ENCODE measurements at regions not wholly inside any gene's neighbourhood (a gene's known extent, or its start where the extent isn't known, plus 50 kb on each side); places are given as distances from the start of the nearest gene placed in this dataset.

DNA sequence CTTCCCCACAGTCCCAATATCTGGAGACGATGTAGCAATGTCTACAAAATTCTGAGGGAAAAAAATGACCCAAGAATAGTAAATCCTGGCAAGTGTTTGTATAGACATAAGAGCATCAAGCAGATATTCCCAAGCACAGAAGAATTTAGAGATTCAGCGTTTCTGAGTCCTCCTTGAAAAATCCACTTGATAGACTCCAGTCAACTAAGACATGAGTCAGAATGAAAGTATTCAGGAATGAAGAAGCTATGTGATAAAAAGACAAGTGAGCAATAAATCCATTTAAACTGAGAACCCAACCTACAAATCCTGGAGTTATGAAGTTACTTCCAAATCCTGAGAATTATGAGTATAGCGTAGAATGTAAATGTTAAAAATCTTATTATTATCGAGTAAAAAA lies 86.1 kb upstream of the NPY start:
- no peaks in the 10 kb centered on the region for H3K36me3 ChIP-seq
- no peak for TF ChIP-seq POLR2AphosphoS5 (IDR thresholded peaks at IDR 0.05)
- no peak for TF ChIP-seq POLR2A (IDR thresholded peaks at IDR 0.05)
- TF ChIP-seq, protein P1, sequence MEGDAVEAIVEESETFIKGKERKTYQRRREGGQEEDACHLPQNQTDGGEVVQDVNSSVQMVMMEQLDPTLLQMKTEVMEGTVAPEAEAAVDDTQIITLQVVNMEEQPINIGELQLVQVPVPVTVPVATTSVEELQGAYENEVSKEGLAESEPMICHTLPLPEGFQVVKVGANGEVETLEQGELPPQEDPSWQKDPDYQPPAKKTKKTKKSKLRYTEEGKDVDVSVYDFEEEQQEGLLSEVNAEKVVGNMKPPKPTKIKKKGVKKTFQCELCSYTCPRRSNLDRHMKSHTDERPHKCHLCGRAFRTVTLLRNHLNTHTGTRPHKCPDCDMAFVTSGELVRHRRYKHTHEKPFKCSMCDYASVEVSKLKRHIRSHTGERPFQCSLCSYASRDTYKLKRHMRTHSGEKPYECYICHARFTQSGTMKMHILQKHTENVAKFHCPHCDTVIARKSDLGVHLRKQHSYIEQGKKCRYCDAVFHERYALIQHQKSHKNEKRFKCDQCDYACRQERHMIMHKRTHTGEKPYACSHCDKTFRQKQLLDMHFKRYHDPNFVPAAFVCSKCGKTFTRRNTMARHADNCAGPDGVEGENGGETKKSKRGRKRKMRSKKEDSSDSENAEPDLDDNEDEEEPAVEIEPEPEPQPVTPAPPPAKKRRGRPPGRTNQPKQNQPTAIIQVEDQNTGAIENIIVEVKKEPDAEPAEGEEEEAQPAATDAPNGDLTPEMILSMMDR (IDR thresholded peaks at IDR 0.05), result no peak
- TF ChIP-seq EP300 (IDR thresholded peaks at IDR 0.05; ENCODE audit: low read depth), result no peak
- H3K4me1 ChIP-seq, result no peaks in the 10 kb centered on the region
- WGBS, 2 donors (ENCODE audit: low coverage in 1 of 2), result 78 to 84% methylated on average over 4 of the region's 4 CpGs
- DNase-seq, result no peak
- no peak overlapping the region for H3K4me3 ChIP-seq
- no peaks in the 10 kb centered on the region for H3K27me3 ChIP-seq
- intact Hi-C loops (cut with DNase I; ENCODE audit: low total_unique reads), result no loop called here
- H3K9me3 ChIP-seq, result no peaks in the 10 kb centered on the region
- no peak overlapping the region for H3K27ac ChIP-seq
- in situ Hi-C loops (cut with MboI; ENCODE audit: low pct_ligation_motif_present in 1 of 4, low pct_unique_long_range_greater_than_20kb in 1 of 4, low sequenced_read_pairs in 3 of 4), result no loop called here

- Histone ChIP-seq H3K27ac (no peak overlapping the region), H3K27me3 (no peaks in the 10 kb centered on the region), H3K36me3 (no peaks in the 10 kb centered on the region), H3K4me1 (no peaks in the 10 kb centered on the region), H3K4me3 (no peak overlapping the region), H3K9me3 (no peaks in the 10 kb centered on the region)
- in situ Hi-C loops (cut with MboI; ENCODE audit: low pct_ligation_motif_present in 1 of 4, low pct_unique_long_range_greater_than_20kb in 1 of 4, low sequenced_read_pairs in 3 of 4) (no loop called here), intact Hi-C loops (cut with DNase I; ENCODE audit: low total_unique reads) (no loop called here)
- DNase-seq, result no peak
- no peak for TF ChIP-seq POLR2AphosphoS5 (IDR thresholded peaks at IDR 0.05)
- TF ChIP-seq, protein P1 (IDR thresholded peaks at IDR 0.05), result no peak
- no peak for TF ChIP-seq EP300 (IDR thresholded peaks at IDR 0.05; ENCODE audit: low read depth)
- TF ChIP-seq POLR2A (IDR thresholded peaks at IDR 0.05), result no peak
- WGBS, 2 donors (ENCODE audit: low coverage in 1 of 2), result 89 to 100% methylated on average over 1 of the region's 1 CpG
Measured at GRCh38 chr7:24199978-24200377, 84.0 kb upstream of the NPY start.

- Histone ChIP-seq H3K27ac (no peak overlapping the region), H3K27me3 (no peaks in the 10 kb centered on the region), H3K36me3 (no peaks in the 10 kb centered on the region), H3K9me3 (no peaks in the 10 kb centered on the region), H3K4me1 (no peaks in the 10 kb centered on the region), H3K4me3 (no peak overlapping the region)
- TF ChIP-seq POLR2A (IDR thresholded peaks at IDR 0.05) (no peak), POLR2AphosphoS5 (IDR thresholded peaks at IDR 0.05) (no peak), EP300 (IDR thresholded peaks at IDR 0.05; ENCODE audit: low read depth) (no peak)
- TF ChIP-seq, protein P1 (IDR thresholded peaks at IDR 0.05), result no peak
- WGBS, 2 donors (ENCODE audit: low coverage in 1 of 2), result 83 to 91% methylated on average over 9 of the region's 9 CpGs
- no peak for DNase-seq
- in situ Hi-C loops (cut with MboI; ENCODE audit: low pct_ligation_motif_present in 1 of 4, low pct_unique_long_range_greater_than_20kb in 1 of 4, low sequenced_read_pairs in 3 of 4), result no loop called here
- intact Hi-C loops (cut with DNase I; ENCODE audit: low total_unique reads), result no loop called here
Measured at GRCh38 chr7:24200407-24200966, 83.5 kb upstream of the NPY start.

- WGBS, 2 donors (ENCODE audit: low coverage in 1 of 2), result 24 to 49% methylated on average over 2 to 4 of the region's 4 CpGs
- no peak for TF ChIP-seq POLR2AphosphoS5 (IDR thresholded peaks at IDR 0.05)
- in situ Hi-C loops (cut with MboI; ENCODE audit: low pct_ligation_motif_present in 1 of 4, low pct_unique_long_range_greater_than_20kb in 1 of 4, low sequenced_read_pairs in 3 of 4), result no loop called here
- Histone ChIP-seq H3K27me3 (no peaks in the 10 kb centered on the region), H3K36me3 (no peaks in the 10 kb centered on the region), H3K9me3 (no peaks in the 10 kb centered on the region), H3K27ac (no peak overlapping the region), H3K4me1 (no peaks in the 10 kb centered on the region), H3K4me3 (no peak overlapping the region)
- intact Hi-C loops (cut with DNase I; ENCODE audit: low total_unique reads), result no loop called here
- no peak for DNase-seq
Measured at GRCh38 chr7:24201226-24201625, 82.8 kb upstream of the NPY start.

- H3K4me1 ChIP-seq, result no peaks in the 10 kb centered on the region
- H3K27ac ChIP-seq, result no peak overlapping the region
- DNase-seq, result no peak
- intact Hi-C loops (cut with DNase I; ENCODE audit: low total_unique reads) (no loop called here), in situ Hi-C loops (cut with MboI; ENCODE audit: low pct_ligation_motif_present in 1 of 4, low pct_unique_long_range_greater_than_20kb in 1 of 4, low sequenced_read_pairs in 3 of 4) (no loop called here)
- H3K36me3 ChIP-seq, result no peaks in the 10 kb centered on the region
- TF ChIP-seq, protein P1 (IDR thresholded peaks at IDR 0.05), result no peak
- TF ChIP-seq EP300 (IDR thresholded peaks at IDR 0.05; ENCODE audit: low read depth) (no peak), POLR2AphosphoS5 (IDR thresholded peaks at IDR 0.05) (no peak), POLR2A (IDR thresholded peaks at IDR 0.05) (no peak)
- 83 to 89% methylated on average over 2 of the region's 2 CpGs for WGBS, 2 donors (ENCODE audit: low coverage in 1 of 2)
- no peaks in the 10 kb centered on the region for H3K27me3 ChIP-seq
- no peak overlapping the region for H3K4me3 ChIP-seq
- H3K9me3 ChIP-seq, result no peaks in the 10 kb centered on the region
Measured at GRCh38 chr7:24212073-24212472, 71.9 kb upstream of the NPY start.

All from transverse colon (tissue), 4 donors.